ENCODE measurements at regions not wholly inside any gene's neighbourhood (a gene's known extent, or its start where the extent isn't known, plus 50 kb on each side); places are given as distances from the start of the nearest gene placed in this dataset.

- TF ChIP-seq CTCF (IDR thresholded peaks at IDR 0.05; ENCODE audit: insufficient read depth, low read length) (no peak), REST (IDR thresholded peaks at IDR 0.05; ENCODE audit: insufficient replicate concordance, low read depth) (no peak), POLR2AphosphoS5 (IDR thresholded peaks at IDR 0.05; ENCODE audit: low read depth) (no peak)
Measured at GRCh38 chr1:106292130-106292529, 764.3 kb upstream of the PRMT6 start.
